Stimulated activated CD4-positive, alpha-beta T cell treated with anti-CD3 and anti-CD28 coated beads, Interleukin-12 subunit alpha, Interleukin-12 subunit beta, amount 100 ng/mL, for 24 hours (primary cell): ENCODE measurements at regions not wholly inside any gene's neighbourhood (a gene's known extent, or its start where the extent isn't known, plus 50 kb on each side); places are given as distances from the start of the nearest gene placed in this dataset.
"Not testable (repeated sequence)": the region's sequence is repeated elsewhere in the genome, so short reads cannot be mapped to it uniquely, and the experiment has no call there.

Experiments
- DNase-seq, 2 experiments: peaks; one replicate each; pipeline ENCODE4 v3.0.0-alpha.2; 2020; ENCODE audit warnings: low read depth in 2 of 2

GRCh38 chr4:173609158-173609557, 79.1 kb upstream of the HAND2 start:
- DNase-seq: no peak

- not testable (repeated sequence) for DNase-seq
Observed at GRCh38 chr4:173608632-173609031, 78.6 kb upstream of the HAND2 start.

DNA sequence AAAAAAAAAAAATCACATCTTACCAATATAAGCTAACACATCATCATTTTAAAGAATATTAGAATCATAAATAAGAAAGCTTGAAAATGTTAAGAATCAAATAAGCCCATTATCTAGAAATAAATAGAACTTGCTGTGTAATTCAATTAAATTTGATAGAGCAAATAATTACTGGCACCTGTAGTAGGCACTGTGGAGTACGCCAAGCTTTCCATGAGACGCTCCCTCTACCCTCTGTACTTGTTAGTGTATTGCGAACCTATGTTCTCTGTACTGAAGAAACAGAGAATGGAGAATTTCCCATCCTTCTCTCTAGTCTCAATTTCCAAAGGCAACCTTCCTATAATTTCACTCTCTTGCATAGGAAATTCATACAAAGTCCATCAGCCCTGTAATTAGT, 61.7 kb upstream of the HAND2 start:
- DNase-seq: no peak

DNA sequence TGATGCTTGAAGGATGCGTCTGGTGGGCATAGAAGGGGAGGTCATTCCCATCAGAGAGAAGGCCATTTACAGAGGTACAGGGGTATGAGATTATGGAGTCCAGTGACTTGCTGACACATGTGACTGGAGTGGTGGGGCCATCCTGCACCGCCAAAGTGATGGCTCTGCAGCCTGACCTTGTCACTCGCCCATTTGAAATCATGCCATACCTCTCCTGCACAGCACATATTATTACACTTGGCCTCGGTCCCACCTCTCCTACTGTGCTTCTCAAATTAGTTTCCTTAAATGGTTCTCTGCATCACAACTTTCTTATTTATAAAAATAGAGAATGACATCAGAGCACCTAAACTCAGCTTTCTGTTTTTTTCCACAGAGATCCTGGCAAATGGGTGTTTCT, 60.7 kb upstream of the HAND2 start:
- DNase-seq: no peak

DNA sequence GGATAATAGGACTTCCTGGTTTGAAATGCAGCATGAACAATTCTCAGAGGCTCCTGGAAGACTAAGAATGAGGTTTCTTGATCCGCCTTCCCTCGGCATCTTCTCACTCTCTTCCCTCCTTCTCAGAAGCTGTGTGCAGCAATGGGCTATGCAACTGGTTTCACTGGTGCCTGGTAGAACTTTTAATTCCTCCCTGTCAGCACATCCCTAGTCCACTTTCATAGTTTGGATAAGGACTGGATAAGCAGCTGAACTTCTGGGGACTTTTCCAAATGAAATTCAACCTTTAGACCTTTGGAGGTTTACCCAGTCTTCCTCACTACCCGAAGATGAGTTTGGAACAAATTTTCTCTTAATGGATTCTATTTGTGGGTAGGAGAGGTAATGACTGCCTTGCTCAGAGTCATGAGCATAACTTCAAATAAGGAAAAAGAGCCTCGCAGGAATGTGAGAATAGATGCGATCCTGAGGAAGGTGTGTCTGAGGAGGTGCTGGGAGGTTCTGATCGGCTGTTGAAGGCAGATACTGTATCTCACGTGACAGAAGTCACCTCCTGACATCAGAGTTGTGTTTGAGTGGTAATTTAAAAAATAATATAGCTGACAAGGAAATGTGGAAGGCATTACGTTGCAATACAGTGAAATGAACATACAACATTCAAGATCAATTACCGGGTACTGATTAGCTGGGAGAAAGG, 56.0 kb upstream of the HAND2 start:
- no peak for DNase-seq

DNA sequence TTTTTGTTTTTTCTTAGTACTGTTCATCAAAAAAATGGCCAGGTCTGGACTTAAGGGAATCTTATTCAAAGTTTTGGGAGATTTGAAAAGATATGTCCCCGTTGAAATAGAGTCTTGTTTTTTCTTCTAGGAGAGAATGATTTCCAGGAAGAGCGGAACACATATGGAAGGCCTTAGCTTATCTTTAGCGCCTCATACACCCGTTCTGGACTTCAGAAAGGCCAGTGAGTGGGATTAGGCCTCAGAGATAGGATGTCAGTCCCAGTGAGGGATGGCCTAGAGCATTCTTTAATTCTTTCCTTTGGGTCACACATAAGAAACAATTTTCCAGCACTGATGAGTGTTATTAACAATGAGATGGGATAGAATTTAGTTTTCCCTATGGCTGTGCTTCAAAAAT, 54.5 kb upstream of the HAND2 start:
- no peak for DNase-seq
